Neural crest cell (in vitro differentiated cells): ENCODE measurements at regions not wholly inside any gene's neighbourhood (a gene's known extent, or its start where the extent isn't known, plus 50 kb on each side); places are given as distances from the start of the nearest gene placed in this dataset.

Experiments used
- DNase-seq: peaks from one replicate; pipeline ENCODE4 v3.0.0; 2021; ENCODE audit warnings: low read depth, mixed read lengths, low spot score
- H3K27ac Mint-ChIP-seq: one replicate; pipeline ENCODE4 v1.8.0; 2021; ENCODE audit warnings: mild to moderate bottlenecking, mixed read lengths; ENCODE audit not compliant: unreplicated experiment
- H3K27me3 Mint-ChIP-seq: 2 replicates; pipeline ENCODE4 v1.8.0; 2021; ENCODE audit warnings: low read depth, mild to moderate bottlenecking, mixed read lengths
- H3K36me3 Mint-ChIP-seq: 2 replicates; pipeline ENCODE4 v1.8.0; 2021; ENCODE audit warnings: low read depth, mild to moderate bottlenecking, mixed read lengths
- H3K4me1 Mint-ChIP-seq: 2 replicates; pipeline ENCODE4 v1.8.0; 2021; ENCODE audit warnings: mixed read lengths
- H3K4me3 Mint-ChIP-seq: one replicate; pipeline ENCODE4 v1.8.0; 2021; ENCODE audit warnings: mild to moderate bottlenecking, mixed read lengths
- H3K9me3 Mint-ChIP-seq: 2 replicates; pipeline ENCODE4 v1.8.0; 2021; ENCODE audit warnings: mixed read lengths
- CTCF ChIP-seq: fragments of 200-600 bp; sonication (generic); conservative IDR thresholded peaks from 2 replicates; pipeline ENCODE4 v1.5.0; 2021; ENCODE audit warnings: antibody characterized with exemption, mild to moderate bottlenecking

DNA sequence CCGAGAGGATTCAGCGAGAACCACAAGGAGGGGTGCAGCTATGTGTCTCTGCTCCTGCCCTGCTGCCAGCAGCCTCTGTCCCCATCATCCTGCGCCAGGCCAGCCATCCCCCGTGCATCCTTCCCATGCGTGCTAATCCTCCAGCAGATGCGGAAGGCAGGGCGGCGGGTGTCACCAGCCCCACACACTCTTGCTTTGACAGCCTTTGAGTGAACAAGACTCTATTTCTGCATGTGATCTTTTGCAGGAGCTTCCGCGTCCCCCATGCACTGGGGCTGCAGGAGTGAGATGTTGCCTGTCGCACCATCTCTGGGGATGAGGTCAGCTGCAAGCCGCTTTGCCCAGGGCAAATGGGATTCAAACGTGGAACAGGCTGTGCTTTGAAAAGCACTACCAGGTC, 58.0 kb upstream of the OLFM1 start:
- TF ChIP-seq CTCF, result no peak
- Mint-ChIP-seq H3K27ac (no peak overlapping the region), H3K4me3 (no peak overlapping the region), H3K4me1 (no peaks in the 10 kb centered on the region), H3K9me3 (peaks cover 2% of the 10 kb centered on the region), H3K36me3 (no peaks in the 10 kb centered on the region), H3K27me3 (peaks cover 6% of the 10 kb centered on the region)
- no peak for DNase-seq

DNA sequence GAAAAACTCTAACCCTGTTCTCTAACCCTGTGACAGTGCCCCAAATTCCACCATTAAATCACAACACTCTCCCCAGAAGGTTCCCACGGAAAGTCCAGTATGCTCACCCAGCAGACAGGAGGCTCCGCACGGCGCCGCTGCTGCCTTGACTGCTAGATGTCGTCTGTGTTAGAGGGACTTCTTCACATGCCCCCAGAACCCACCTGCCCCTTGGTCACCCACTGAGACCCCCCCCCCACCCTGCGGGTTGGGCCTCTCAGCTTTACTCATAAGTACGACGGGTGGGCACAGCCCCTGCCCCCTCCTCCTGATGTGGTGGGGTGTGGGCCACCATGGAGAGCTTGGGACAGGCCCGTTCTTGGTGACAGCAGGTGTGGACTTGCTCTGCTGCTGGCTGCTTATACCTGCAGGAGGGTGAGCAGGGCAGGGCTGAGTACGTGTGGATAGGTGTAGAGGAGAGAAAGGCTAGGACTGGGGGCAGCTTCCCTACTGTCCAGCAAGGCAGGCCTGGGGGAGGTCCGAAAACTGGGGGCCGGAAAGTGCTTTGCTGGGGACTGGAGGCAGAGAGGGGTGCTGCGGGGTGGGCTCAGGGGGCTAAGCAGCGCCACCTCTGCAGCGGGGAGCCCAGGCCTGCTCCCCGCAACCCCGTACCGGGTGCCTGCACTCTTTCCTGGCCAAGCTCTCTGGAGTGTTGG, 57.5 kb upstream of the OLFM1 start:
- H3K36me3 Mint-ChIP-seq, result no peaks in the 10 kb centered on the region
- H3K4me3 Mint-ChIP-seq, result no peak overlapping the region
- H3K9me3 Mint-ChIP-seq, result peaks cover 2% of the 10 kb centered on the region
- DNase-seq, result no peak
- no peak for TF ChIP-seq CTCF
- no peak overlapping the region for H3K27ac Mint-ChIP-seq
- peaks cover 6% of the 10 kb centered on the region for H3K27me3 Mint-ChIP-seq
- no peaks in the 10 kb centered on the region for H3K4me1 Mint-ChIP-seq

- Mint-ChIP-seq H3K4me3 (no peak overlapping the region), H3K4me1 (no peaks in the 10 kb centered on the region), H3K27ac (no peak overlapping the region), H3K27me3 (peaks cover 2% of the 10 kb centered on the region), H3K9me3 (no peaks in the 10 kb centered on the region), H3K36me3 (no peaks in the 10 kb centered on the region)
- no peak for DNase-seq
- no peak for TF ChIP-seq CTCF
Measured at GRCh38 chr9:135030566-135031226, 56.8 kb upstream of the OLFM1 start.

- Mint-ChIP-seq H3K36me3 (no peaks in the 10 kb centered on the region), H3K27me3 (no peaks in the 10 kb centered on the region), H3K9me3 (no peaks in the 10 kb centered on the region), H3K4me1 (no peaks in the 10 kb centered on the region), H3K27ac (no peak overlapping the region), H3K4me3 (no peak overlapping the region)
- no peak for DNase-seq
- TF ChIP-seq CTCF, result no peak
Measured at GRCh38 chr9:135032041-135032835, 55.2 kb upstream of the OLFM1 start.

- Mint-ChIP-seq H3K9me3 (no peaks in the 10 kb centered on the region), H3K27me3 (no peaks in the 10 kb centered on the region), H3K27ac (no peak overlapping the region), H3K4me1 (no peaks in the 10 kb centered on the region), H3K4me3 (no peak overlapping the region), H3K36me3 (no peaks in the 10 kb centered on the region)
- TF ChIP-seq CTCF, result no peak
- no peak for DNase-seq
Measured at GRCh38 chr9:135032868-135033460, 54.5 kb upstream of the OLFM1 start.
